GM21526 (cell line): ENCODE measurements at regions not wholly inside any gene's neighbourhood (a gene's known extent, or its start where the extent isn't known, plus 50 kb on each side); places are given as distances from the start of the nearest gene placed in this dataset.
"Not testable (repeated sequence)": the region's sequence is repeated elsewhere in the genome, so short reads cannot be mapped to it uniquely, and the experiment has no call there.

Experiments used
- ATAC-seq: cut with Tn5 transposase; IDR thresholded peaks from one replicate; pipeline ENCODE4 v1.9.1; 2021; ENCODE audit warnings: moderate library complexity; ENCODE audit not compliant: unreplicated experiment, low FRiP score

DNA sequence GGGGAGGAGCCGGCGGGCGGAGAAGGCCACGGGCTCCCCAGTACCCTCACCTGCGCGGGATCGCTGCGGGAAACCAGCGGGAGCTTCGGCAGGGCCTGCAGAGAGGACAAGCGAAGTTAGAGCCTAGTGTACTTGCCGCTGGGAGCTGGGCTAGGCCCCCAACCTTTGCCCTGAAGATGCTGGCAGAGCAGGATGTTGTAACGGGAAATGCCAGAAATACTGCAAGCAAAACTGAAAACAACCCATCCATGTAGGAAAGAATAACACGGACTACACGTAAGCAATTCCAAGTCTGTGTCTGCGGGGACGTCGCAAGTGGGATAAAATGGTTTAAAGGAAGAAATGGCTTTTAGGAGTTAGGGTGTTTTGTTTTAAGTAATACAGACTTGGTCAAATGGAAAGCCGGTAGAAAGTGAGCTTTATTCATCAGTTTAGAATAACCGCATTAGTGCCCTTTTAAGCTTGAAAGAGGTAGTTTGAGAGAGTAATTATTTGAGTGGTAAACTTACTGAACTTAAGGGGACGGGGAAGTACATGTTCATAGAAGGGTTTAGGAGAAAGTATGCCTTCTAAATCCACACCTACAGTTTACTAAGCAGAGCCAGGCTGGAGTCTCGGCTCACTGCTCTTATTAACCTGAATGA lies 121.3 kb upstream of the NIPA1 start:
- ATAC-seq, result not testable (repeated sequence)

- ATAC-seq, result not testable (repeated sequence)
These were observed 120.7 kb upstream of the NIPA1 start for GRCh38 chr15:22665711-22666110.

GRCh38 chr15:22684786-22685185 lies 101.7 kb upstream of the NIPA1 start:
- ATAC-seq, result not testable (repeated sequence)

- not testable (repeated sequence) for ATAC-seq
These were observed 86.6 kb upstream of the NIPA1 start for GRCh38 chr15:22699881-22700280.

- not testable (repeated sequence) for ATAC-seq
These were observed 75.6 kb upstream of the NIPA1 start for GRCh38 chr15:22710831-22711341.

DNA sequence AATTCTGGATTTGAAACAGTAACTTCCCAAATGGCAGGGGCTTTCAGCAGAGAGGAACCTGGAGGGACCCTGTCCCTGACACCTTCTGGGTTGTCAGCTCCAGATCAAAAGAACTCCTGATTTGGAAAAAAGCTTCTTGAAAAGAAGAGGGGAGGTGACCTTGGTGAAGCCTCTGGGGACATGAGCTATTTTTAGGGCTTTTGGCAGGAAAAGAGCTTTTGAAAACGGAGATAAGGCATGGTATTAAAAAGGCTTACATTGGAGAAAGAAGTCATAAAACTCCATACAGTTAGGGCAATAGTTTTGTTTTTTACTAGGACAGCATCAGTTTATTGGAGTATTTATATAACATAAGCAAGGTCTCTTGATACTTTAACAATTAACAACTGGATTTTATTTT lies 72.5 kb upstream of the NIPA1 start:
- not testable (repeated sequence) for ATAC-seq

DNA sequence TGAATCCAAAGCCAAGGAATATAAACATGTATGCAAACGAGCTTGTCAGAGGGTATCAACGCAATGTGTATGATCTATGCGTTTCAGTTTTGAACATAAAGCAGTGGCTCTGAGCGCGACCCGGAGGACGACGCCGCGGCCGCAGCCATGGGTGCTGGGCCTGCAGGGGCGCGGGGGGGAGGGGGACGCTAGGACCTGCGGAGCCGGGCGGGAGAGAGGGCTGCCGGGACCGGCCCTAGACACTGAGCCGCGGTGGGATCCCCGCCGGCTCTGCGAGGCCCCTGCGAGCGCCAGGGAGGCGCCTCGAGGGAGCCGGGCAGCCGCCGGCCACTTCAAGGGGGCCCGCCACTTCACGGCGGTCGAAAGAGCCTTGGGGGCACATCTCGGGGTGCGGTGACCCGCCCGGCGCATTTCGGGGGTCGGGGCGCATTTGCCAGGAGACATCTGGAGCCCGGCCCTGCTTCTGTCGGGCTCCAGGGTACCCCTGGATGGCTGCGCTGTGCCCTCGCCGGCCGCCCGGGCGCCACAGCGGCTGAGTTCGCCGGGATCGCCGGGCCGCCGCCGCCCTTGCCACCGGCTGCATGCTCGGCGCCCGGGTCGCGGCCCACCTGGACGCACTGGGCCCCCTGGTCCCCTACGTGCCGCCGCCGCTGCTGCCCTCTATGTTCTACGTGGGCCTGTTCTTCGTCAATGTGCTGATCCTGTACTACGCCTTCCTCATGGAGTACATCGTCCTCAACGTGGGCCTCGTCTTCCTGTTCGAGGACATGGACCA lies 71.9 kb upstream of the NIPA1 start:
- ATAC-seq, result not testable (repeated sequence)

GRCh38 chr15:22715133-22715845 lies 71.2 kb upstream of the NIPA1 start:
- not testable (repeated sequence) for ATAC-seq

DNA sequence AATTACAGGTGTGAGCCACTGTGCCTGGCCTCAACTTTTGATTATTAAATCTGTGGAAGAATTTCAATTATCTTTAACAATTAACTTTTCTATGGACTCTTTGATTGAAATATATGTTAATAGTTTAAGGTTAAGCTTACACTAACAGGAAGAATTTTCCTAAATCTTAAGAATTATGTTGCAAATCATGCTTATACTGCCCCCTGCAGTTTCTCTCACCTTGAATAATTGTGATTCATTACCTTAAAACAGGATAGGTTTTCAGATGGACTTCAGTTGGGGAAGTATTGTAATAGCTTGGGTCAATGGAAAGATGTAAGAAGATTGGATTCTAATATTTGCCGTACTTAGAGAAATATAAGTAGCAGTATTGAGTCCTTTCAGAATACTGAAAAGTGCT lies 66.5 kb upstream of the NIPA1 start:
- ATAC-seq, result not testable (repeated sequence)

DNA sequence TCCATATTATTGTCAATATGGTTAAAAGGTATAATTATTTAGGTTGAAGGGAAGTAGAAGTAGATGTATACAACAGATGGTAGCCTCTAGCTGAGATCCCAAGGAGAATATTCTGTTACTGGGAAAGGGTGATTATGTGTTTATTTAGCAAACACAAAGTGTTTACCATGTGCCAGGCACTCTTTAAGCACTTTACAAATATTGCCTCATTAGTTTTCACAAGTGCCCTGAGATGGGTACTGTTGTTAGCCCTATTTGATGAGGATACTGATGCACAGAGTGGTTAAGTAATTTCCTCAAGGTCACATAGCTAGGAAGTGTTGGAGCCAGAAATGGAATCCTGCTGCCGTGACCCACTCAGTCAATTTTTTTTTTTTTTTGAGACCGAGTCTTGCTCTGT lies 60.3 kb upstream of the NIPA1 start:
- not testable (repeated sequence) for ATAC-seq

DNA sequence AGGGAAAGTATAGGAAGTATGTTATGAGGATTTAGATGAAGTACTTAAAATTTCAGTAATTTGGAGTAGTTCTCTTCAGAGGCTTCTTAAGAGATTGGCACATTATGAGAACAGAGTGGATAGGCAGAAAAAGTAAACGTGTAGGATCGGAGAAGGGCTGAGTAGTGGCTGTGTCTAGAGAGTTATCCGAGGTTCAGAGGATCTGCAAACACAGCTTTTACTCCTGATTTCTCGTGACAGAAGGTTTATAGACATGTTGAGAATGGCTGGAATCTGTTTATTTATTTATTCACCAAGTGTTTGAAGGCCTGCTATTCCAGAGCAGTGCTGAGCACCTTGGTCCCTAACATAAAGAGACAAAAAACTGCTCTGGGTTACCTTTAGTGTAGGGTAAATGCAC lies 51.4 kb upstream of the NIPA1 start:
- ATAC-seq, result not testable (repeated sequence)

- ATAC-seq, result no peak
These were observed 50.7 kb upstream of the NIPA1 start for GRCh38 chr15:22735781-22736180.

DNA sequence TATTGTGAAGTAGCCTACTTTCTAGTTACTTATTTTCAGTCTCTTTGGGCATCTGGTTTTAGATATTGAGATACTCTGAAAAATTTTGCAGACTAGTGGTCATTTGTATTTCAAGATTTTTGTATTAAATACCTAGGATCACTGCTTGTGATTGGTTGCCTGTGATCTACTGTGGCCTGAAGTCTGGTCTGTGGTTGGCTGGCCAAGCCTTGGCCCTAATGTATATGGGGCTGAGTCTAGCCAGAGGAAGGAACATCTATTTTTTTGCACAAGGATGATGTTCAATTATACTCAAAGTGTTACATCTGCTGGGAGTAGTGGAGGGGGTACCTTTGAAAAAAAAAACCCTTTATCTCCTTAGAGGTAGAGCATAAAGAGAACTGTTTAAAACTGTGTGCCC lies 50.2 kb upstream of the NIPA1 start:
- ATAC-seq, result not testable (repeated sequence)
